GM12878 (cell line): ENCODE measurements at regions not wholly inside any gene's neighbourhood (a gene's known extent, or its start where the extent isn't known, plus 50 kb on each side); places are given as distances from the start of the nearest gene placed in this dataset.

Experiments used
- ATAC-seq: fragments of 200-7000 bp; cut with Tn5 transposase; 3 replicates; pipeline ENCODE4 v1.9.1; 2020; ENCODE audit warnings: mild to moderate bottlenecking, moderate library complexity
- BruUV-seq: library from RNA; stranded (reverse); fragments of 400-500 nt; replicated peaks from 2 replicates; lab custom pipeline; 2021; lab: Mats Ljungman, UMichigan
- CTCF ChIA-PET: fragments of 300-600 bp; sonication (Branson Sonifier 250); formaldehyde crosslinking; extraction: SDS; loops from one replicate; lab custom pipeline; 2021; ENCODE audit warnings: inconsistent platforms; lab: Yijun Ruan, JAX
- POLR2A ChIA-PET: fragments of 350-600 bp; formaldehyde crosslinking; extraction: SDS; loops from one replicate; lab custom pipeline; 2021; ENCODE audit warnings: inconsistent platforms; lab: Charles Lee
- RAD21 ChIA-PET: fragments of 300-600 bp; sonication (Branson Sonifier 250); formaldehyde crosslinking; loops from one replicate; lab custom pipeline; 2023; ENCODE audit warnings: antibody characterized with exemption; ENCODE audit not compliant: unreplicated experiment; lab: Charles Lee
- SMC1A ChIA-PET: fragments of 300-600 bp; sonication (Branson Sonifier 250); formaldehyde crosslinking; loops from one replicate; lab custom pipeline; 2023; ENCODE audit not compliant: unreplicated experiment, uncharacterized antibody; lab: Charles Lee
- DNase-seq: peaks from one replicate; pipeline ENCODE4 v3.0.0-alpha.2; 2011; ENCODE audit warnings: low read depth, low spot score
- FAIRE-seq: peaks from 3 replicates; lab custom pipeline; 2011; peaks lifted over from hg19 to GRCh38; lab: Jason Lieb, UNC
- H2AFZ ChIP-seq: 2 replicates; pipeline ENCODE4 v1.6.0; 2011; ENCODE audit warnings: low read depth, low read length, control low read depth; ENCODE audit not compliant: control insufficient read depth
- H3K27ac ChIP-seq: 2 replicates; pipeline ENCODE4 v1.5.1; 2011; ENCODE audit warnings: control low read depth; ENCODE audit not compliant: control insufficient read depth, insufficient read depth
- H3K27me3 ChIP-seq, 2 experiments: replicated peaks in 1 of 2; 2 replicates each; pipeline versions ENCODE4 v1.6.0 to v1.6.1; 2011; ENCODE audit warnings: low read length in 1 of 2; ENCODE audit not compliant: control insufficient read depth in 2 of 2, insufficient read depth in 2 of 2
- H3K36me3 ChIP-seq, 2 experiments: 2 replicates each; pipeline ENCODE4 v1.5.1; 2011; ENCODE audit warnings: low read length in 1 of 2; ENCODE audit not compliant: control insufficient read depth in 2 of 2, insufficient read depth in 2 of 2
- H3K4me1 ChIP-seq: 2 replicates; pipeline ENCODE4 v1.6.1; 2011; ENCODE audit warnings: mild to moderate bottlenecking, low read length, moderate library complexity, mixed read lengths; ENCODE audit not compliant: control insufficient read depth, insufficient read depth
- H3K4me2 ChIP-seq: 2 replicates; pipeline ENCODE4 v1.6.0; 2011; ENCODE audit warnings: control low read depth; ENCODE audit not compliant: control insufficient read depth, insufficient read depth
- H3K4me3 ChIP-seq: fragments of 200-600 bp; sonication (generic); 2 replicates; pipeline ENCODE4 v1.5.1; 2016
- H3K79me2 ChIP-seq: 2 replicates; pipeline ENCODE4 v1.6.0; 2011; ENCODE audit warnings: low read length; ENCODE audit not compliant: control insufficient read depth, insufficient read depth
- H3K9ac ChIP-seq: 2 replicates; pipeline ENCODE4 v1.8.0; 2011; ENCODE audit warnings: low read length, control low read depth, mixed read lengths; ENCODE audit not compliant: control insufficient read depth, insufficient read depth
- H3K9me3 ChIP-seq: replicated peaks from 3 replicates; pipeline ENCODE4 v1.5.1; 2011; ENCODE audit warnings: mild to moderate bottlenecking, low read length; ENCODE audit not compliant: control insufficient read depth, insufficient read depth
- H4K20me1 ChIP-seq: 2 replicates; pipeline ENCODE4 v1.6.0; 2011; ENCODE audit not compliant: control insufficient read depth, insufficient read depth
- ATF2 ChIP-seq: IDR thresholded peaks from 2 replicates; pipeline ENCODE4 v1.6.1; 2012; ENCODE audit warnings: low read length, inconsistent platforms
- BHLHE40 ChIP-seq, 2 experiments: fragments of 450-650 bp in 1 of 2; IDR thresholded peaks; 2 replicates each; pipeline ENCODE4 v1.6.1; 2011 to 2017; ENCODE audit warnings: low read depth in 2 of 2, borderline replicate concordance in 1 of 2, improper control_type of control experiment in 1 of 2, low read length in 1 of 2, mild to moderate bottlenecking in 1 of 2
- CBX3 ChIP-seq: fragments of 200-600 bp; sonication (generic); IDR thresholded peaks from 2 replicates; pipeline ENCODE4 v1.6.1; 2016; ENCODE audit warnings: low read depth, borderline replicate concordance
- CBX5 ChIP-seq: sonication (generic); IDR thresholded peaks from 2 replicates; pipeline ENCODE4 v1.6.1; 2016; ENCODE audit warnings: low read depth, moderate library complexity, mild to moderate bottlenecking, inconsistent platforms
- CEBPB ChIP-seq, 2 experiments: fragments of 150-350 bp in 1 of 2; IDR thresholded peaks; 2 replicates each; pipeline ENCODE4 v1.6.1; 2012 to 2014; ENCODE audit warnings: low read depth in 2 of 2, low read length in 2 of 2, borderline replicate concordance in 1 of 2, inconsistent platforms in 1 of 2
- DPF2 ChIP-seq: fragments of 450-650 bp; IDR thresholded peaks from 2 replicates; pipeline ENCODE4 v1.6.1; 2017; ENCODE audit warnings: mild to moderate bottlenecking
- EED ChIP-seq: sonication (generic); IDR thresholded peaks from 2 replicates; pipeline ENCODE4 v1.6.1; 2016; ENCODE audit warnings: antibody characterized with exemption, low read depth
- EP300 ChIP-seq, 2 experiments: fragments of 150-350 bp in 1 of 2; IDR thresholded peaks; 2 replicates each; pipeline ENCODE4 v1.6.1; 2011 to 2012; ENCODE audit warnings: low read depth in 2 of 2, low read length in 2 of 2, borderline replicate concordance in 1 of 2, improper control_type of control experiment in 1 of 2, inconsistent platforms in 1 of 2; ENCODE audit not compliant: control insufficient read depth in 1 of 2
- IRF3 ChIP-seq: fragments of 450-650 bp; IDR thresholded peaks from 2 replicates; pipeline ENCODE4 v1.6.1; 2014; ENCODE audit warnings: mild to moderate bottlenecking
- MEF2B ChIP-seq: fragments of 450-650 bp; IDR thresholded peaks from 2 replicates; pipeline ENCODE4 v1.6.1; 2018; ENCODE audit warnings: mild to moderate bottlenecking, moderate library complexity; ENCODE audit not compliant: partially characterized antibody, poor library complexity, severe bottlenecking
- NFXL1 ChIP-seq: fragments of 450-650 bp; IDR thresholded peaks from 2 replicates; pipeline ENCODE4 v1.6.1; 2017; ENCODE audit warnings: antibody characterized with exemption, mild to moderate bottlenecking, borderline replicate concordance
- RAD21 ChIP-seq: IDR thresholded peaks from 2 replicates; pipeline ENCODE4 v1.6.1; 2011; ENCODE audit warnings: mild to moderate bottlenecking, low read depth, low read length, moderate library complexity; ENCODE audit not compliant: insufficient read depth
- SRF ChIP-seq, 2 experiments: IDR thresholded peaks; 2 replicates each; pipeline ENCODE4 v1.6.1; 2011; ENCODE audit warnings: low read depth in 2 of 2, low read length in 2 of 2, mild to moderate bottlenecking in 1 of 2, moderate library complexity in 1 of 2
- TAF1 ChIP-seq: IDR thresholded peaks from 2 replicates; pipeline ENCODE4 v1.6.1; 2011; ENCODE audit warnings: mild to moderate bottlenecking, low read depth, low read length, borderline replicate concordance
- TCF7 ChIP-seq: IDR thresholded peaks from 2 replicates; pipeline ENCODE4 v1.6.1; 2014; ENCODE audit warnings: antibody characterized with exemption, borderline replicate concordance
- WRNIP1 ChIP-seq: IDR thresholded peaks from 2 replicates; pipeline ENCODE4 v1.6.1; 2011; ENCODE audit warnings: low read depth, low read length, improper control_type of control experiment, borderline replicate concordance
- ZNF274 ChIP-seq: IDR thresholded peaks from one replicate; pipeline ENCODE4 v1.8.0; 2011; ENCODE audit not compliant: insufficient read length, insufficient read depth
- ZNF384 ChIP-seq: IDR thresholded peaks from 2 replicates; pipeline ENCODE4 v1.6.1; 2012; ENCODE audit warnings: low read depth, mild to moderate bottlenecking, low read length, improper control_type of control experiment, borderline replicate concordance
- WGBS: methylation state at CpG from one replicate; pipeline ENCODE4 v1.1.6; 2016; ENCODE audit warnings: low lambda C conversion rate; ENCODE audit not compliant: insufficient replicate concordance, insufficient coverage; ENCODE audit errors: missing lambda C conversion rate; 5-methylcytosine and 5-hydroxymethylcytosine counted together
- in situ Hi-C: fragments of 300-500 bp; cut with MboI; formaldehyde crosslinking; loops from 9 replicates; pipeline ENCODE4 v1.14.3; 2018; ENCODE audit warnings: mixed read lengths
- intact Hi-C: fragments of 100-400 bp; cut with micrococcal nuclease; formaldehyde crosslinking; loops from one replicate; pipeline ENCODE4 v1.14.2; 2022; ENCODE audit not compliant: unreplicated experiment
- TF ChIP-seq, protein P1 (sequence below): fragments of 450-650 bp; formaldehyde crosslinking; IDR thresholded peaks from 2 replicates; pipeline ENCODE4 v1.4.0; 2022; ENCODE audit warnings: mild to moderate bottlenecking, moderate library complexity

- no peak for TF ChIP-seq WRNIP1
- TF ChIP-seq, protein P1, sequence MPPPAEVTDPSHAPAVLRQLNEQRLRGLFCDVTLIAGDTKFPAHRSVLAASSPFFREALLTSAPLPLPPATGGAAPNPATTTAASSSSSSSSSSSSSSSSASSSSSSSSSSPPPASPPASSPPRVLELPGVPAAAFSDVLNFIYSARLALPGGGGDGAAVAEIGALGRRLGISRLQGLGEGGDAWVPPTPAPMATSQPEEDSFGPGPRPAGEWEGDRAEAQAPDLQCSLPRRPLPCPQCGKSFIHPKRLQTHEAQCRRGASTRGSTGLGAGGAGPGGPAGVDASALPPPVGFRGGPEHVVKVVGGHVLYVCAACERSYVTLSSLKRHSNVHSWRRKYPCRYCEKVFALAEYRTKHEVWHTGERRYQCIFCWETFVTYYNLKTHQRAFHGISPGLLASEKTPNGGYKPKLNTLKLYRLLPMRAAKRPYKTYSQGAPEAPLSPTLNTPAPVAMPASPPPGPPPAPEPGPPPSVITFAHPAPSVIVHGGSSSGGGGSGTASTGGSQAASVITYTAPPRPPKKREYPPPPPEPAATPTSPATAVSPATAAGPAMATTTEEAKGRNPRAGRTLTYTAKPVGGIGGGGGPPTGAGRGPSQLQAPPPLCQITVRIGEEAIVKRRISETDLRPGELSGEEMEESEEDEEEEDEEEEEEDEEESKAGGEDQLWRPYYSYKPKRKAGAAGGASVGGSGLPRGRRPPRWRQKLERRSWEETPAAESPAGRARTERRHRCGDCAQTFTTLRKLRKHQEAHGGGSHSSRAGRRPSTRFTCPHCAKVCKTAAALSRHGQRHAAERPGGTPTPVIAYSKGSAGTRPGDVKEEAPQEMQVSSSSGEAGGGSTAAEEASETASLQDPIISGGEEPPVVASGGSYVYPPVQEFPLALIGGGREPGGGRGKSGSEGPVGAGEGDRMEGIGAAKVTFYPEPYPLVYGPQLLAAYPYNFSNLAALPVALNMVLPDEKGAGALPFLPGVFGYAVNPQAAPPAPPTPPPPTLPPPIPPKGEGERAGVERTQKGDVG (CRISPR knock-in tag) = no peak
- no peak for TF ChIP-seq DPF2
- no peak for TF ChIP-seq CBX5
- TF ChIP-seq CEBPB (IDR thresholded peaks at IDR 0.05; ENCODE audit: borderline replicate concordance in 1 of 2, low read depth in 2 of 2, low read length in 2 of 2) = no peak
These were observed 114.5 kb downstream of the SLC25A46 start (continued) for GRCh38 chr5:110853267-110853666.

- H3K79me2 ChIP-seq = no peaks in the 10 kb centered on the region
- DNase-seq (no peak), FAIRE-seq (no peak), ATAC-seq (no peak)
- POLR2A ChIA-PET = no interaction called here
- no peak overlapping the region for H3K27ac ChIP-seq
- H4K20me1 ChIP-seq = no peaks in the 10 kb centered on the region
- H3K4me1 ChIP-seq = peaks cover 4% of the 10 kb centered on the region; the same call in 1 of the 2 replicates
- CTCF ChIA-PET = no interaction called here
- H3K4me3 ChIP-seq = no peak overlapping the region
- intact Hi-C loops (no loop called here), in situ Hi-C loops (no loop called here)
- SMC1A ChIA-PET = interaction anchor here (0.7 kb wide), 1 partner anchor 17 kb away, joined by 3 read pairs; no protein-coding TSS in a partner anchor
- TF ChIP-seq RAD21 (no peak), BHLHE40 (IDR thresholded peaks at IDR 0.05; ENCODE audit: borderline replicate concordance in 1 of 2, low read depth in 2 of 2, low read length in 1 of 2) (no peak), EP300 (IDR thresholded peaks at IDR 0.05; ENCODE audit: borderline replicate concordance in 1 of 2, control insufficient read depth in 1 of 2, low read depth in 2 of 2, low read length in 2 of 2) (no peak), ZNF274 (no peak), TAF1 (no peak), ATF2 (no peak), IRF3 (no peak), ZNF384 (no peak), NFXL1 (no peak), SRF (IDR thresholded peaks at IDR 0.05; ENCODE audit: low read depth in 2 of 2, low read length in 2 of 2) (no peak), CBX3 (no peak), EED (no peak), TCF7 (no peak), MEF2B (no peak)
- BruUV-seq = no TSS peak
- WGBS = 0% methylated on average over 1 of the region's 1 CpG
- H2AFZ ChIP-seq = no peak overlapping the region
- RAD21 ChIA-PET = no interaction called here
- no peak overlapping the region for H3K4me2 ChIP-seq
- no peaks in the 10 kb centered on the region for H3K27me3 ChIP-seq
- H3K9ac ChIP-seq = no peak overlapping the region
- no peaks in the 10 kb centered on the region for H3K9me3 ChIP-seq
- H3K36me3 ChIP-seq = no peaks in the 10 kb centered on the region
These were observed 115.4 kb downstream of the SLC25A46 start for GRCh38 chr5:110854200-110854599.
